EH (cell line): ENCODE measurements at regions not wholly inside any gene's neighbourhood (a gene's known extent, or its start where the extent isn't known, plus 50 kb on each side); places are given as distances from the start of the nearest gene placed in this dataset.
"Not testable (repeated sequence)": the region's sequence is repeated elsewhere in the genome, so short reads cannot be mapped to it uniquely, and the experiment has no call there.

Source experiments
- DNase-seq: peaks from one replicate; pipeline ENCODE4 v3.0.0-alpha.2; 2015; ENCODE audit warnings: low read depth

DNA sequence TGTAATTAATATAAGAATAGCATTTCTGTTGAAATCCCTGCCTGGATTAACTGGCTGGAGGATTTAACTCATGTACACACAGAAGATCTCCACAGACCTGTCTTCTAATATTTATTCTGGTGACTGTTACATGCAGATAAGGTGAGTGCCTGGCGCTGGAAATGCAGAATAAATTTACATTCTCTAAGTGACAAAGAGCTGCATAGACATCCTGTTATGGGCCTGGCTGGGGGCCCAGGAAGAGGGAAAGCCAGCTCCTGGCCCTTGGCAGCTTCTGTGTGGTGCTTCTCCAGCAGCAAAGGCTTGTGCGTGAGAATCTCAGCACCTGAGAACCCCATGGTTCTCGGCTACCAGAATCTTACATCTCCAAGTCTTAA is 446.6 kb downstream of the PTPRU start:
- peak; percentile 27 for DNase-seq

DNA sequence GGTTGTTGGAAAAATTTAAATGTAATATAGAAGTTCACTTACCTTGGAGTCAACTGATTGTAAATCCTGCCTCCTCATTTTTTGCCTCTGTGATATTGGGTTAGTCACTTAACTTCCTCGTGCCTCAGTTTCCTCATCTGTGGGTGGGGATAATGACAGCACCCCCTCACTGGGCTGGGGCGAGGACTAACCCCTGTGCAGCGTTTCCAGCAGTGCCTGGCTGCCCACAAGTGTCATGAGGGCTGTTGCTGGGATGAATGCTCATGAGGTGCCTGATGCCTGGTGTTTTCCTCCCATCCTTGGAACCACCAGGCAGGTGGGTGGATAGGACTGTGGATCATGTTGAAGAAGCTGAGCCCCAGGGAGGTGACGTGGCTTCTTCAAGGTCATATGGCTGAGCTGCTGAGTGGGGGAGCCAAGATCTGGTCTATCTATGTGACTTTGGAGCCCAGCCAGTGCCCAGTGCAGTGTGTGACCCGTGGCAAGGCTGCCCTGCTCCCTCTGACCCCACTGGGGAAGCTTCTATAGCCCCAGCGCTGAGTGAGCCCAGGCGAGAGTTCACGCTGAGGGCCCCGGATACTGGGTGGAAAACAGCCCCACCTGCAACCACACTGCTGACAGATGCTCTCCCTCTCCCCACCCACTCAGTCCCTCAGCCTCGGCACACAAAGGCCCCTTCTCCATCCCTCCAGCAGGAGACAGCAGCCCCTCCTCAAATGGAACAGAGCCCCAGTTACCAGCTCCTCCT is 446.0 kb downstream of the PTPRU start:
- no peak for DNase-seq

DNA sequence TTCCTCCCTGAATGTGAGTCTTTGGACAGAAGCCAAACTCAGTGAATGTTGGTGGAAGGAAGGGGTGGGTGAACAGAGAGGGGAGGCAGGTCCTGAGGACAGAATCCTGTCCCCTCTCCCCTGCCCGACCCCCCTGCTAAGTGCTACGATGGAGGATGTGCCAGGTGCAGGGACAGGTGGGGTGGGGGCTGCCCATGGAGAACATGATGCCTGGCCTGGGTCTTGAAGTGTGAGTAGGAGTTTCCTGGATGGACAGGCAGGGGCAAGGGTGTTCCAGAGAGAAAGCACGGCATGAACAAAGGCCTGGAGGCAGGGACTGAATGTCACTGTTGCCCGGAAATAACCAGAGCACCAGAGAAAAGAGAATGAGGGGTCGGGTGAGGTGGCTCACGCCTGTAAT is 445.1 kb downstream of the PTPRU start:
- DNase-seq: not testable (repeated sequence)

DNA sequence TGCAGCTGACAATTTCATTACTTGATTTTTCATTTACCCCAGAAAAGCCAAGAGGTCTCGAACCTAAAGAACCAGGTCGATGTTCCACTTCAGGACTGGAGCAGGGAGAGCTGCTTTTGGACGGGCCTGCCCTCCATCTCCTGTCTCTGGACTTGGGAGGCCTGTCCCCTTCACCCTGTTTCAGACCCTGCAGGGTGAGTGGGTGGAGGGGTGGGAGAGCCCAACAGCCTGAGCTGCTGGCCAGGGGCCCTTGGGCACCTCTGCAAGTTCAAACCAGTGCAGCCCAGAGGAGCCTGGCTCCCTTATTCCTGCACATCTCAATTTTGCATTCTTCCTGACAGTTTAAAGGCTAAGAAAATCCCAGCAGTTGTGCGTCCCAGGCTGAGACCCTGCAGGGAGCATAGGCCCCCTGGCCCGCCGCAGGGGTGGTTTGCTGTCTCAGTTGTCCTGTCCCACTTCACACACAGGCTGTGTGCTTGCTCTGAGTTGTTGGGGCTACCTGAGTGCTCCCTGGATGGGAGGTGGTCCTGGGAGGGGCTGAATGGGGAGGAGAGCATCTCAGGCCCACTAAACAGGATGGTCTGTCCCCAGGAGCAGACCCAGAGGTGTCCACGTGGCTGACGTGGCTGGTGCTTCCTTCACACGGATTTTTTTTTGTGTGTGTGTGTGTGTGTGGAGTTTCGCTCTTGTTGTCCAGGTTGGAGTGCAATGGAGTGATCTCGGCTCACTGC is 443.7 kb downstream of the PTPRU start:
- no peak for DNase-seq

DNA sequence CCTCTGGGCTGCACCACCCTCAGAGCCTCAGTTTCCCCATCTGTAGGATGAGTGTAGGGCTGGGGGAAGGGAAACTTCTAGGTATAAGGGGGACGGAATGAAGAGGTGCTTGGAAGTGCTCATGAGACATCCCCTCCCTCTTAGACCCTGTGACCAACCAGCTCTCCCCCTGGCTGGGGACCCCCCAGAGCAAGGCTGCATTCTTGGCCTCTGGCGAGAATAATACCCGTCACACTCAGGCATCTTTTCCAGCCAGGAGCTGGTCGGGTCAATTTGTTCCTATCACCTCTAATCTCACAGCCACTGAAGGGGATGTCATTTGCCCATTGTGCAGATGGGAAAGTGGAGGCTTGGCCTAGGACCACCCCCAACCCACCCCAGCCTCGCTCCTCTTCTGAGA is 443.0 kb downstream of the PTPRU start:
- no peak for DNase-seq

DNA sequence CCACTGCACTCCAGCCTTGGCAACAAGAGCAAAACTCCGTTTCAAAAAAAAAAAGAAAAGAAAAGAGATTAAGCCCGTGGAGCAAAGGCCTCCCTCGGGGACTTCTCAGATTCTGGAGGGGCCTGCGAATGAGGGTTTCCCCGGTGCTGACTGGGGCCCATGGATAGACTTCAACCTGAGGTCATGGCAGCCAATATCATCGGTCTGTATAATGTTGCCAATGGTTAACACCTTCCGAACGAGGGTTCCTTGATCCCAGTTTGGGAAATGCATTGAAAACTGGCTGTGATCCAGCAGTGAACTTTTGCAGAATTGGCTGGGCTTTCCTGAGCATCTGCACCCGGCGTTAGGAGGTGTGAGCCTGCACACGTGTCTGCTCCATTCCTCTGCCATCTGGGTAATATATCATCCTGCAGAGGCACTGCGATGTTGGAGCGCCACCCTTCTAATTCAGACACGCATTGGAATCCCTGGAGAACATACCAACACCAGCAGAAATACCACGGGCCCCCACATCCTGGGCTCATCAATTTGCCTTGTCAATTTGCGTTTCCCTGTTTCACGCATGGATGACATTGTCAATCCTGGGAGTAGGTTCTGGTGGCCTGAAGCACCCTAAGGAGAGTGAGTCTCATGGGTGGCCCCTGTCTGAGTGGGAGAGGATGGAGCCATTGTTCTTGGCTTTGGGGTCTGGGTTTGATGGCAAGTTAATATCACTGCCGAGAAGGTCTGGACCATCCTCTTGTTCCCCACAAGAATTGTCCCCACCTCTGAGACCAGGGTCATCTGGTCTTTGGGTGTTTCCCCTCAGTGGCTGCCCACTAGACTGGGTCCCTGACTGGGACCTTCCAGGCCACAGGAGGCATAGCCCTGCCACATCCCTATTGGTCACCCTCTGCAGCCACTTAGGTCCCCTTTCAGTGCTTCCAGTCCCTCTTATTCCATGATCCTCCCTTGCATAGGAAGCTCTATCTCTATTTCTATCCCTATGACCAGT is 441.0 kb downstream of the PTPRU start:
- DNase-seq: no peak

DNA sequence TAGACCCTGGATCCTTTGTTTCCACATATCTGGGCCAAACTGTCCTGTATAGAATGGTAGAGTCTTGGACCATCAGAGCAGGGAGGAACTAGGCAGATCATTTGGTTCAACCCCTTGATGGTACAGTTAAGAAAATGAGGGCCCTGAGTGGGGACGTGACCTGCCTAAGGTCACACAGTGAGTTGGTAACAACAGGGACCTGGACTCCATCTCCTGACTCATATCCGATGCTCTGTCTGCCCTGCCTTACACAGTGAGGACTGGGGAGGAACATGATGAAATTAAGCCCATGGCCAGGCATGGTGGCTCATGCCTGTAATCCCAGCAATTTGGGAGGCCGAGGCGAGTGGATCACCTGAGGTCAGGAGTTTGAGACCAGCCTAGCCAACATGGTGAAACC is 440.2 kb downstream of the PTPRU start:
- DNase-seq: no peak

DNA sequence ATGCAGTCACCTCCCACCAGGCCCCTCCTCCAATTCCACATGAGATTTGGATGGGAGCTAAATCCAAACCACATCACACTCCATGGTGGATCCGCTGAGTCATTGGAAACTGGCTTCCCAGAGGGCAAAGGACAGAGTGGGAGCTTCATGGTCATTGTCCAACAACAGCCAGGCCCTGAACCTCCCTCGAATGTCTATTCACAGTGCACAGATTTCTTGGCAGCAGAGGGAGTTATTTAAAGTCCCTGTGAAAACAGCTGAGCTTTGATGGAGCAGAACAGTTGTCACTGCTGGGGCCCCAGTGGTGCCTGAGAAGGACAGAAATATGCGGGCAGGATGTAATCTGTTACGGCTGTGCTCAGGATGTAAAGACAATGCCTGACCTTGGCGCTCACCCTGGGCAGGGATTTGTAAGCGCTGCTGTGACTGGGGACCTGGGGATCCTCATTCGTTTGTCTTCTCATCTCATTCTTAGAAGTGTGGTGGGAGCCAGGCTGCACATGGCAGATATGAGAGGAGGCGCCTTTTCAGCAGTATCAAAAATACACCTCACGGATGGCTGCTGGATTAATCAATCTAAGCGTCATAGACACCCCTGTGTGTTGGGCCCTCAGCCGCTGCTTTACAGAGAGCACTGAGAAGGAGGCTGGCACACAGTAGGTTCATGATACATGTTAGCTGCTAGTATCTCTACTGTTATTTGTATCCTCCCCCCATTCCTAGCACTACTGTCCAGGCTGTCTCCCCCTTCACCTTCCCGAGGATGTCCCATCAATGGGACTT is 439.4 kb downstream of the PTPRU start:
- DNase-seq: no peak

DNA sequence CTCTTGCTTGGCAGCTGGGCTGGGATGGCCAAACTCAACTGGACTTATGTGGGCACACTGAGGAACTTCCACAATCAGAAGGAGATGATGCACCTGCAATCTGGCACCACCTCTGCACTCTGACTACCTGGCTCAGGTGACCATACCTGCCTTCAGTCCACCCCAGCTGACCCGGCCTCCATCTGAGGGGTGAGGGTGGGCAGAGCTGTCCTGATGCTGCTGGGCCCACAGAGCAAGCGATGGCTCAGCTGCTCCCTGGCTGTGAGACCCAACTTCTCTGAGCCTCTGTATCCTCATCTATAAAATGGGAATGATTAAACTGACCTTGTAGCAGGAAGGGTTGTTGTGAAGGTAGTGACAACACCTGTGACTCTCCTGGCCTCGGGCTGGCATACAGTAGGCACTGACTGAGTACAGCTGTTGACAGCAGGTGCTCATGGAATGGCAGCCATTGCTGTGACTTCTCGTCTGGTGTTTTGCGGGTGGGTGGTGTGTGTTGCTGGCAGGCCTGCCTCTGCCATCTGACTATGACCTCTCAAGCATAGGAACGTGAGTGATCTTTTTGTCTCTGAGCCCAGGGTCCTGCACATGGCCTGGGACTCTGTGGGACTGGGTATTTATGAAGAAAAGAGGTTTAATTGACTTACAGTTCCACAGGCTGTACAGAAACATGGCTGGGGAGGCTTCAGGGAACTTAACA is 438.5 kb downstream of the PTPRU start:
- DNase-seq: no peak

DNA sequence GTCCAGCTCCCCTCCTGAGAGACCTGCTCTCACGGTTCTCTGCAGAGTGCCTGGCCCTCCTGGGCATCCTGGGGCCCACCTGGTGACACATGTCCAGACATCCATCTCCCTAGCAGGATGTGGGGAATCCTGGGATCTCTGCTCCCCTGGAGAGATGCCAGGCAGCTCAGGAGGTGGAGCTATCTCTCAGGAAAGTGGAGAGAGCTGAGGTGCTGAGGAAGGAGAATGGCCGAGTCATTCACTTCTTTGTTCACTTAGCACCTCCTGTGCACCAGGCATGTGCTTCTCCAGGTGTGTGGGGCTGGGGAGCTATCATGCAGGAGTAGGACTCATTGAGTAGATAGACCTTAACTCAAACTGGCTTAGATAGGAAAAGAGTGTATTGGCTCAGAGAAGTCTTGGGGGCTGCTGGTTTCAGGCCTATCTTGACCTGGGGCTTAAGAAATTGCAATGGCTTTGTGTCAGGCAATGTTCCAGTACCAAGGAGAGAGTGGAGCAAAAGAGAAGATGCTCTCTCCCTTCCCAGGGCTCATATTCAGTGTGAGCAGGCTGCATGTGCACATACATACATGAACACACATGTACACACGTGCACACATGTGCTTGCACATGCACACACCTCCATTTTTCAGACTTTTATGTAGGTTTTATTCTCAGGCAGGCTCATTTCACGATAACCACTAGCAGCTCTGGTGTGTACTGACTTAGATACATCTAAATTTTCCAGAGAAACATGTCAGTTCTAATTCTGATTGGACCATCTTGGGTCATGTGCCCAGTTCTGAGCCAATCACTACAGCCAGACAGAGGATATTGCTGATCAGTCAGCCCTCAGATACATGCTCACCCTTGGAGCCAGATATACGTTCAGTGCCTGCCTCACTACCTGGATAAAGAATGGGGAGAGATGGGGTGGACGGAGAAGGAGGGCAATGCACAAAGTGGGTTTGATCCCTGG is 437.6 kb downstream of the PTPRU start:
- no peak for DNase-seq

DNA sequence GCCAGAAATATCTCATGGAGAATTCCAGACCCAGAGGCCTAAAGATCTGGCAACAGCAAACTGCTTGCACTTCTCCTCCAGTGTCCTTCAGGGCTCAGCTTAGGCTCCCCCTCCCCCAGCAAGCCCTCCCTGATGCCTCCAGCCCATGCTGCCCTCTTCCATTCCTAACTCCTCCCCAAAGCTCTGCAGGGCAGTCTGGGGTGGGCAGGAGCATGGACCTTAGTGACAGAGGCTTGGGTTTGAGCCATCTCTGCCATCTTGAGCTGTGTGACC is 436.8 kb downstream of the PTPRU start:
- DNase-seq: no peak

DNA sequence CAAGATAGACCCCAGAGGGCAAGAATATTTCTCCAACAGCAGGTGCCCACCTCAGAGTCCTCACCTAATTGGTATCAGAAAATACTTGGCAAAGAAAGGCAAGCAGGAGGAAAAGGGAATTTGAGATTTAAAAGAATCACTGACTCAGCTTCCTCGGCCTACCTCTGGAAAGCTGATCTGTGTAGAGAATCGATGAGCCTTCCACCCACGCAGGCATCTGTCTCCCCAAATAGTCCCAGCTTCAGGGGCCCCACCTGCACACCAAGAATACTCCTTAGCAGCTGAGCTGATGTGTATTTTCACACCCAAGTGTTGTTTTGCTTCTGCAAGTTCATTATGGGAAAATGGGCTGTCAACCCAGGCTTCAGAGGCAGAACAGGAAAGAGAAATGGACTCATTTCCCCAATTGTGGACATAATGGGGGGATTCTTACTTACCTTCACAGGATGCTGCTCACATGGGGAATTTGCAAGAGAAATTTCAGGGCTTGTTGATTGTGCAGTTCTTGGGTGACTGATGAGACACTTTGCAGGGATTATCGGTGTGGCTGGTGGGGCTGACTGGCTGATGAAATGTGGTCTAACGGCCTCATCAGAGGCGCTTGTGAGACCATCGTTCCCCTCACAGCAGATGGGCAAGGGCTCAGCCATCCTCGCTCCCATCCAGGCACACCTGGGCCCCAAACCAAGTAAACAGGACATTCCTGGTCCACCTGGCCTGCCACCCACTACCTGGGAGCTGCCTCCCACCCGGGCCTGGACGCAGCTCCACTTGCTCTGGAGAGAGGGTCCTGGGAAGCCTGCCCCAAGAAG is 436.3 kb downstream of the PTPRU start:
- DNase-seq: no peak

DNA sequence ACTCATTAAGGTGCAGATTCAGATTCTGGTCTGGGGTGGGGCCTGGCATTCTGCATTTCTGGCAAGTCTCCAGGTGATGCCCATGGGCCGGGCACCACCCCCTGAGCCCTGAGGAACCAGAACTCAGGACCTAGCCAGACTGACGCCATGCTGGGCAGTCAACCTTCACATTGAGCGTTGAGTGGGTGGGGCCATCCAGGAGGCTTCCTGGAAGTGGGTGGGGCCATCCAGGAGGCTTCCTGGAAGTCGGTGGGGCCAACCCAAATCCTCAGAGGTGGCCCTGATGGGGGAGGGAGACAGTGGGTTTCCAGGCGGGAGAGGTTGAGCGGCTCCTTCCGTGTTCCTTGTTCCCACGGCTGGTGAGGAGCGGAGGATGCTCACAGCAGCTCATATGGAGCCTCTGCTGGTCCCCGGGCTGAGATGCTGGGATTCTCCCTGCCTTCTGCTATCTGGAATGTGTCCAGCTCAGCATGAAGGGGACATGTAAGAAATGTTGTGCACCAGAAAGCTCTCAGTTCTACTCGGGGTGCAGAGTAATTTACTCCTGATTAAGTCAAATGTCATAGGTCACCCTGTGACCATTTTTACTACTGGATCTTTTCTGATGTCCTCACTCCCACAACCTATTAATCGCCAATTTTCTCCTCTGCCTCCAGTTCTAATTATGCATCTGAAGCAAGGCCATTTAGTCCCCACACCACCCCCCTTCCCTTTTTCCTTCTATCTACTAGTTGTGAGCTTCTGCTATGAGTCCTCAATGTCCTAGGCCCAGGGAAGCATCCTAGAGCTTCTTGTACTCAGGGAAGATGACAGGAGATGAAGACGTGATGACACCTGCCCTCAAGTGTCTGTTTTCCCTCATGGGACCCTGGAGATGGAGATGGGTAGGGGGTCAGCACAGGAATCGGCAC is 435.4 kb downstream of the PTPRU start:
- DNase-seq: no peak

DNA sequence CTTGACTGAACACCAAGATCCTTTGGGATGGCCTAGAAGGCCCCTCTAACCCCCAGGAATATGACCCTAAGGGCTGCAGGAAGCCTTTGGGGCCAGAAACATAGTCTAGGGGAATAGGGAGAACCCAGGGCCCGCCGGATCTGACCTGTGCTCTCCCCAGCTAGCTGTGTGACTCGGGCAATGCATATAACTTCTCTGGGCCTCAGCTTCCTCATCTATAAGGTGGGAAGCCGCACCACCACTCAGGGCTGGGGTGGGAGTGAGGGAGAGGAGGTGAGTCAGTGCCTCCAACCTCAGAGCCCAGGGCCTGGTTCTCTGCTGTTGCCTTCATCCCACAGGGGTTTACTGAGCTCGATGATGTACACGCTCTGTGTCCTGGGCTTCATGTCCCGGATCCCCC is 434.4 kb downstream of the PTPRU start:
- no peak for DNase-seq

DNA sequence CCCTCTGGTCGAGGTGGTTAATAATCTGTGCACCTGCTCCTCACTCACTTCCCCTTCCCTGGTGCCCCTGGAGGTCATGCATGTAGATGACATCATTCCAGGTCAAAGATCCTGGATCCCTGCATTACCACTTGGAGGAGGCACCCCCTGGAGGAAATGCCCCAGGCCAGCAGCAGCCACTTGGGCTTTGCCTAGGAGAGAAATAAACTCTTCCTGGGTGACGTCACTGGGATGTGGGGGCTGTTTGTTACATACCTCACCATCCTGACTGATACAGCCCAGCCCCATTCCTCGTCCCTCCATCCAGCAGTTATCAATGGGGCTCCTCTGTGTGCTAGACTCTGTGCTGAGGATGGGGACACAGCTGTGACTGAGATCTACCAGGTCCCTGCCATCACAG is 433.6 kb downstream of the PTPRU start:
- DNase-seq: no peak

DNA sequence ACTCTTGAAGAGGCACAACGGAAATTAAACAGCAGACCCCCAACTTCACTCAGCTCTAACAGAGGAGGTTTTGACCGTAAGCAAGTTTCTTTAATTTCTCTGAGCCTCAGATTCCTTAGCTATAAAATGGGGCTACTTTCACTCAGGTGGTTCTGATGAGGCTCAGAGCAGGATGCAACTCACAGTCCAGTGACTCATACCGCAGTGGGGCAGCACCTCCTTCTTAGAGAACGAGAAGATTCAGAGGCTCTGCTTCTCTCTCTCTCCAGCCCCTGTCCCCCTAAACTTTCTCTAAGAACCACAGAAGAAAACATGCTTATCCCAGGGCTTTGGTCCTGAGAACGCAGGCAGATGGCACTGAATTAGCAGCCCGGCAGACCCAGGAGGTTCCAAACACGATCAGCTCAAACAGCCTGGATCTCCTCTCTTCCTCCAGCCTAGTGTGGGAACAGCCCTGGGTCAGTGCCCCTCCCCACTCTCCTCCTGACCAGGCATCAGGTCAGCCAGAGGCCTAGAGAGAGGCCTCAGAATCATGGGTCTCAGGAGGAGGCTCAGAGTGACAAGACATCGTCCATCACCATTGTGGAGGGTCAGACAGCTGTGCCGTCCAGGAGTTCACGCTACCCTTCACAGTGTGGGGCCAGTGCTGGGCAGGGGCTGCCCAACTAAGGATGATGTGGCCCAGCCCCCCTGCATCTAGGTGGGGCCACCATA is 433.0 kb downstream of the PTPRU start:
- DNase-seq: no peak

DNA sequence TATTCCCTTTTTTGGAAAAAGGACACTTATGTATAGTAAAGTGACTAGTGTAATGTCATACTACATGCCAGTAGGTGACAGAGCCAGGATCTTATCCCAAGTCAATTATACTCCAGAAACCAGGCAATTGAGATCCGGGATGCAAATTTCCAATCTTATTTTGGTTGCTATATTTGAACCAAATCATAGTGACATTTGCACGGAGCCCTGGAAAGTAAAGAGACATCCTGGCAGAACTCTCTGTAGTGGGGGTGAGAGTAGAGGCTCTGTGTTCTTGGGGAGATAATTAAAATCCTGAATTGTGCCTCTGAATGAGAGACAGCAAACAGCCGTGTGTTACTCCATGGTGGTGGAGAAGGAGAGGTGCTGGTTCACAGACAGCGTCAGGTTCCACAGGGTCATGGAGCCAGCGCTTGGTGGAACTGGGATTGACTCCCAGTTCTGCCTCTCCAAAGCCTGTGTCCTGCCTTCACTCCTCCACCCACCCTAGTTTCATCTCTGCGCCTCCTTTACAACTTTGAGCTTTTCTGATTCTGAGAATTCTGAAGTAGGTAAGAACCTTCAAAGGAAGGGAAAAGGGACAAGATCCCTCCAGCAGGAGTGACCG is 432.3 kb downstream of the PTPRU start:
- DNase-seq: no peak
